SK-N-SH (cell line): ENCODE measurements at regions not wholly inside any gene's neighbourhood (a gene's known extent, or its start where the extent isn't known, plus 50 kb on each side); places are given as distances from the start of the nearest gene placed in this dataset.

Source experiments
- CTCF ChIA-PET: fragments of 300-600, 350-600 bp; formaldehyde crosslinking; extraction: SDS; loops from one replicate; lab custom pipeline; 2021; lab: Yijun Ruan, JAX
- POLR2A ChIA-PET: fragments of 350-600 bp; sonication (Branson Sonifier 250); formaldehyde crosslinking; extraction: SDS; loops from one replicate; lab custom pipeline; 2020; ENCODE audit warnings: antibody characterized with exemption, inconsistent platforms; lab: Yijun Ruan, JAX
- DNase-seq: peaks from one replicate; pipeline ENCODE4 v3.0.0; 2012
- H2AFZ ChIP-seq: fragments of 200-600 bp; sonication (generic); 2 replicates; pipeline ENCODE4 v1.8.1; 2016; ENCODE audit warnings: antibody characterized with exemption, mild to moderate bottlenecking, low read depth
- H3F3A ChIP-seq: fragments of 200-600 bp; sonication (generic); replicated peaks from 2 replicates; pipeline ENCODE3; 2016; ENCODE audit warnings: antibody characterized with exemption, mild to moderate bottlenecking; ENCODE audit not compliant: insufficient read depth
- H3K27ac ChIP-seq, 2 experiments: fragments of 200-500 bp in 1 of 2; fragments of 200-600 bp in 1 of 2; sonication (Bioruptor generic) in 1 of 2; sonication (generic), shearing (Covaris generic) in 1 of 2; 2 replicates each; pipeline versions ENCODE4 v1.5.1 to v1.6.1; 2014 to 2016; ENCODE audit warnings: low read depth in 2 of 2, inconsistent platforms in 1 of 2, low read length in 1 of 2, mild to moderate bottlenecking in 1 of 2, mixed read lengths in 1 of 2
- H3K27me3 ChIP-seq: fragments of 200-600 bp; sonication (generic), shearing (Covaris generic); 2 replicates; pipeline ENCODE4 v1.6.1; 2016; ENCODE audit warnings: mixed run types; ENCODE audit not compliant: insufficient read depth
- H3K36me3 ChIP-seq, 2 experiments: fragments of 200-500 bp in 1 of 2; fragments of 200-600 bp in 1 of 2; sonication (Bioruptor generic) in 1 of 2; sonication (generic) in 1 of 2; replicated peaks in 1 of 2; 2 replicates each; pipeline versions ENCODE3 to v1.5.1; 2014 to 2016; ENCODE audit warnings: low read length in 1 of 2, mild to moderate bottlenecking in 1 of 2; ENCODE audit not compliant: insufficient read depth in 2 of 2, control insufficient read depth in 1 of 2
- H3K4me1 ChIP-seq, 2 experiments: fragments of 200-500 bp in 1 of 2; fragments of 200-600 bp in 1 of 2; sonication (Bioruptor generic) in 1 of 2; sonication (generic), shearing (Covaris generic) in 1 of 2; 2 replicates each; pipeline versions ENCODE4 v1.5.1 to v1.6.1; 2014 to 2016; ENCODE audit warnings: low read depth in 1 of 2, low read length in 1 of 2, mixed run types in 1 of 2; ENCODE audit not compliant: insufficient read depth in 2 of 2, control insufficient read depth in 1 of 2
- H3K4me2 ChIP-seq: fragments of 200-600 bp; sonication (generic), shearing (Covaris generic); 2 replicates; pipeline ENCODE4 v1.6.1; 2017; ENCODE audit warnings: mixed run types
- H3K4me3 ChIP-seq, 2 experiments: fragments of 200-500 bp in 1 of 2; fragments of 200-600 bp in 1 of 2; sonication (Bioruptor generic) in 1 of 2; sonication (generic), shearing (Covaris generic) in 1 of 2; 2 replicates each; pipeline versions ENCODE4 v1.5.1 to v1.8.1; 2014 to 2016; ENCODE audit warnings: low read depth in 2 of 2, inconsistent platforms in 1 of 2, low read length in 1 of 2, mild to moderate bottlenecking in 1 of 2, mixed read lengths in 1 of 2, moderate library complexity in 1 of 2
- H3K79me2 ChIP-seq: fragments of 200-600 bp; sonication (generic); 2 replicates; pipeline ENCODE4 v1.8.1; 2017; ENCODE audit warnings: mild to moderate bottlenecking; ENCODE audit not compliant: insufficient read depth
- H3K9ac ChIP-seq: fragments of 200-600 bp; sonication (generic); 2 replicates; pipeline ENCODE4 v1.6.1; 2017; ENCODE audit warnings: mixed run types
- H3K9me2 ChIP-seq: fragments of 200-600 bp; sonication (generic); 2 replicates; pipeline ENCODE4 v1.6.1; 2017; ENCODE audit warnings: mixed run types
- H3K9me3 ChIP-seq: fragments of 200-600 bp; sonication (generic); 2 replicates; pipeline ENCODE4 v1.6.1; 2017; ENCODE audit warnings: mixed run types, mild to moderate bottlenecking, moderate library complexity
- H4K20me1 ChIP-seq: fragments of 200-600 bp; sonication (generic); 2 replicates; pipeline ENCODE4 v1.6.1; 2017; ENCODE audit warnings: mild to moderate bottlenecking, mixed run types; ENCODE audit not compliant: insufficient read depth
- CHD2 ChIP-seq: fragments of 150-350 bp; IDR thresholded peaks from 2 replicates; pipeline ENCODE4 v1.6.1; 2018; ENCODE audit warnings: low read length; ENCODE audit not compliant: partially characterized antibody
- CTCF ChIP-seq: fragments of 200-600 bp; sonication (generic); IDR thresholded peaks from 2 replicates; pipeline ENCODE4 v1.6.1; 2017; ENCODE audit warnings: antibody characterized with exemption, mild to moderate bottlenecking, moderate library complexity
- ELF1 ChIP-seq: IDR thresholded peaks from 2 replicates; pipeline ENCODE4 v1.4.0; 2012
- EP300 ChIP-seq, 2 experiments: IDR thresholded peaks; 2 replicates each; pipeline versions ENCODE4 v1.4.0 to v1.6.1; 2012; ENCODE audit warnings: borderline replicate concordance in 1 of 2, low read depth in 1 of 2, low read length in 1 of 2
- EZH2phosphoT487 ChIP-seq: fragments of 200-600 bp; sonication (generic); IDR thresholded peaks from 2 replicates; pipeline ENCODE4 v1.6.1; 2017; ENCODE audit warnings: low read depth, mixed run types, mild to moderate bottlenecking, antibody characterized with exemption, moderate library complexity, borderline replicate concordance
- FOXJ3 ChIP-seq: sonication (generic); formaldehyde crosslinking; IDR thresholded peaks from 2 replicates; pipeline ENCODE4 v1.5.1; 2020; ENCODE audit warnings: mild to moderate bottlenecking, missing genetic modification reagents
- FOXM1 ChIP-seq: IDR thresholded peaks from 2 replicates; pipeline ENCODE4 v1.4.0; 2012; ENCODE audit warnings: low read depth, mild to moderate bottlenecking
- GABPA ChIP-seq: IDR thresholded peaks from 2 replicates; pipeline ENCODE4 v1.4.0; 2012; ENCODE audit warnings: low read depth, mild to moderate bottlenecking
- JUND ChIP-seq: IDR thresholded peaks from 2 replicates; pipeline ENCODE4 v1.4.0; 2012
- MAX ChIP-seq: IDR thresholded peaks from 2 replicates; pipeline ENCODE4 v1.4.0; 2012; ENCODE audit warnings: low read depth
- MXI1 ChIP-seq: IDR thresholded peaks from 2 replicates; pipeline ENCODE4 v1.6.1; 2012; ENCODE audit warnings: mild to moderate bottlenecking, low read depth, low read length, improper control_type of control experiment
- NFIC ChIP-seq: IDR thresholded peaks from 2 replicates; pipeline ENCODE4 v1.4.0; 2012; ENCODE audit warnings: borderline replicate concordance
- NRF1 ChIP-seq: IDR thresholded peaks from 2 replicates; pipeline ENCODE4 v1.6.1; 2012; ENCODE audit warnings: low read depth, mild to moderate bottlenecking, low read length
- PBX3 ChIP-seq: IDR thresholded peaks from 2 replicates; pipeline ENCODE4; 2012
- POLR2AphosphoS5 ChIP-seq: IDR thresholded peaks from 2 replicates; pipeline ENCODE4 v1.6.1; 2012; ENCODE audit warnings: low read depth, low read length
- RCOR1 ChIP-seq: fragments of 150-350 bp; IDR thresholded peaks from 2 replicates; pipeline ENCODE4 v1.6.1; 2017; ENCODE audit warnings: antibody characterized with exemption, low read length
- REST ChIP-seq: IDR thresholded peaks from 2 replicates; pipeline ENCODE4 v1.6.1; 2012; ENCODE audit warnings: mild to moderate bottlenecking, low read depth, low read length, moderate library complexity
- RXRA ChIP-seq: IDR thresholded peaks from 2 replicates; pipeline ENCODE4 v1.4.0; 2012; ENCODE audit warnings: low read depth, mild to moderate bottlenecking, borderline replicate concordance
- SIN3A ChIP-seq: IDR thresholded peaks from 2 replicates; pipeline ENCODE4 v1.6.1; 2012; ENCODE audit warnings: low read depth, mild to moderate bottlenecking, low read length, moderate library complexity, borderline replicate concordance
- TAF1 ChIP-seq: IDR thresholded peaks from 2 replicates; pipeline ENCODE4 v1.6.1; 2012; ENCODE audit warnings: low read depth, mild to moderate bottlenecking, low read length, moderate library complexity, borderline replicate concordance
- USF2 ChIP-seq: fragments of 150-350 bp; IDR thresholded peaks from 2 replicates; pipeline ENCODE4 v1.6.1; 2017; ENCODE audit warnings: antibody characterized with exemption, low read length, low read depth, borderline replicate concordance
- YY1 ChIP-seq: IDR thresholded peaks from 2 replicates; pipeline ENCODE4 v1.4.0; 2012; ENCODE audit warnings: low read depth, mild to moderate bottlenecking
- WGBS: methylation state at CpG from one replicate; pipeline ENCODE4 v1.1.6; 2017; ENCODE audit warnings: low lambda C conversion rate; 5-methylcytosine and 5-hydroxymethylcytosine counted together

GRCh38 chr14:60589442-60589841, 59.8 kb downstream of the SIX1 start:
- WGBS, result 92% methylated on average over 1 of the region's 1 CpG
- ChIA-PET POLR2A (no interaction called here), CTCF (no interaction called here)
- H4K20me1 ChIP-seq, result no peaks in the 10 kb centered on the region
- H3K9me3 ChIP-seq, result no peaks in the 10 kb centered on the region; the same call in 1 of the 2 replicates
- no peaks in the 10 kb centered on the region for H3K4me1 ChIP-seq
- H2AFZ ChIP-seq, result no peak overlapping the region
- TF ChIP-seq POLR2AphosphoS5 (no peak), MXI1 (no peak), EZH2phosphoT487 (no peak), NFIC (no peak), EP300 (IDR thresholded peaks at IDR 0.05; ENCODE audit: borderline replicate concordance in 1 of 2, low read depth in 1 of 2, low read length in 1 of 2) (no peak), CHD2 (no peak), GABPA (no peak), RCOR1 (no peak), YY1 (no peak), FOXJ3 (no peak), SIN3A (no peak), ELF1 (no peak), USF2 (no peak), CTCF (no peak)
- no peak for DNase-seq
- no peak overlapping the region for H3K27ac ChIP-seq
- H3K79me2 ChIP-seq, result no peaks in the 10 kb centered on the region
- H3K27me3 ChIP-seq, result no peaks in the 10 kb centered on the region
- H3K9me2 ChIP-seq, result no peaks in the 10 kb centered on the region
- no peaks in the 10 kb centered on the region for H3K36me3 ChIP-seq
- peaks cover 7% of the 10 kb centered on the region for H3F3A ChIP-seq
- no peak overlapping the region for H3K4me2 ChIP-seq
- no peak overlapping the region for H3K4me3 ChIP-seq
- no peak overlapping the region for H3K9ac ChIP-seq

GRCh38 chr14:60590991-60591414, 58.3 kb downstream of the SIX1 start:
- POLR2A ChIA-PET, result no interaction called here
- H3K27me3 ChIP-seq, result no peaks in the 10 kb centered on the region
- no peaks in the 10 kb centered on the region for H3K79me2 ChIP-seq
- 43% methylated on average over 1 of the region's 1 CpG for WGBS
- H4K20me1 ChIP-seq, result no peaks in the 10 kb centered on the region
- no peak overlapping the region for H3K4me2 ChIP-seq
- DNase-seq, result no peak
- H2AFZ ChIP-seq, result no peak overlapping the region
- no peaks in the 10 kb centered on the region for H3K4me1 ChIP-seq
- no peak overlapping the region for H3K9ac ChIP-seq
- no peaks in the 10 kb centered on the region for H3K9me2 ChIP-seq
- no peak overlapping the region for H3K4me3 ChIP-seq
- no peaks in the 10 kb centered on the region for H3K36me3 ChIP-seq
- H3F3A ChIP-seq, result peaks cover 7% of the 10 kb centered on the region
- H3K27ac ChIP-seq, result peak overlapping the region; percentile 31 to 47; a peak in 2 of 4 replicates
- no peaks in the 10 kb centered on the region; the same call in 1 of the 2 replicates for H3K9me3 ChIP-seq
- CTCF ChIA-PET, result no interaction called here
- TF ChIP-seq EP300 (IDR thresholded peaks at IDR 0.05; ENCODE audit: borderline replicate concordance in 1 of 2, low read depth in 1 of 2, low read length in 1 of 2), result no peak
- no peak for TF ChIP-seq TAF1
- no peak for TF ChIP-seq NRF1
- TF ChIP-seq NFIC, result no peak
- no peak for TF ChIP-seq RXRA
- no peak for TF ChIP-seq MAX
- TF ChIP-seq PBX3, result no peak
- TF ChIP-seq FOXM1, result no peak
- TF ChIP-seq USF2, result no peak
- no peak for TF ChIP-seq REST
- no peak for TF ChIP-seq JUND
